ENCODE measurements at regions not wholly inside any gene's neighbourhood (a gene's known extent, or its start where the extent isn't known, plus 50 kb on each side); places are given as distances from the start of the nearest gene placed in this dataset.

DNA sequence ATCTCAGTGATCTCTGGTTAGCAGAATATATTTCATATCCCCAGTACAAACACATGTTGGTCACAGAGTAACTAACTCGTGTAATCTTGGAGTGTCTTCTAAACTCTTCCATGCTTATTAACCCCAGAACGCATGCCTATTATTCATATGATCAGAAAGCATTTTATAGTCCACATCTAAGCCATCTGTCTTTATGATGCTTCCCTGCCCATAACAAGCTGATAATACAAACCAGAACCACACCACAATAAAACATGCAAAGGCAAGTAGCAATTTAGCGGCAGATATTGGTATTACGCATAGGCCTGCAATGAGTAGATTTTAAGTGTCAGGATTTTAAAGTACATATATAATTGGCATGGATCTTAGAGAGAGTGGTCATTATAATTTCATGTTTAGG, 120.0 kb upstream of the PRKCQ start:
- H3K4me3 ChIP-seq (replicated peaks; ENCODE audit: low read depth, low read length) = no peak overlapping the region
- no peak for DNase-seq (ENCODE audit: extremely low read depth, low read depth)
- TF ChIP-seq, protein P1, sequence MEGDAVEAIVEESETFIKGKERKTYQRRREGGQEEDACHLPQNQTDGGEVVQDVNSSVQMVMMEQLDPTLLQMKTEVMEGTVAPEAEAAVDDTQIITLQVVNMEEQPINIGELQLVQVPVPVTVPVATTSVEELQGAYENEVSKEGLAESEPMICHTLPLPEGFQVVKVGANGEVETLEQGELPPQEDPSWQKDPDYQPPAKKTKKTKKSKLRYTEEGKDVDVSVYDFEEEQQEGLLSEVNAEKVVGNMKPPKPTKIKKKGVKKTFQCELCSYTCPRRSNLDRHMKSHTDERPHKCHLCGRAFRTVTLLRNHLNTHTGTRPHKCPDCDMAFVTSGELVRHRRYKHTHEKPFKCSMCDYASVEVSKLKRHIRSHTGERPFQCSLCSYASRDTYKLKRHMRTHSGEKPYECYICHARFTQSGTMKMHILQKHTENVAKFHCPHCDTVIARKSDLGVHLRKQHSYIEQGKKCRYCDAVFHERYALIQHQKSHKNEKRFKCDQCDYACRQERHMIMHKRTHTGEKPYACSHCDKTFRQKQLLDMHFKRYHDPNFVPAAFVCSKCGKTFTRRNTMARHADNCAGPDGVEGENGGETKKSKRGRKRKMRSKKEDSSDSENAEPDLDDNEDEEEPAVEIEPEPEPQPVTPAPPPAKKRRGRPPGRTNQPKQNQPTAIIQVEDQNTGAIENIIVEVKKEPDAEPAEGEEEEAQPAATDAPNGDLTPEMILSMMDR (IDR thresholded peaks at IDR 0.05; ENCODE audit: low read depth, low read length, missing control alignments) = no peak

DNA sequence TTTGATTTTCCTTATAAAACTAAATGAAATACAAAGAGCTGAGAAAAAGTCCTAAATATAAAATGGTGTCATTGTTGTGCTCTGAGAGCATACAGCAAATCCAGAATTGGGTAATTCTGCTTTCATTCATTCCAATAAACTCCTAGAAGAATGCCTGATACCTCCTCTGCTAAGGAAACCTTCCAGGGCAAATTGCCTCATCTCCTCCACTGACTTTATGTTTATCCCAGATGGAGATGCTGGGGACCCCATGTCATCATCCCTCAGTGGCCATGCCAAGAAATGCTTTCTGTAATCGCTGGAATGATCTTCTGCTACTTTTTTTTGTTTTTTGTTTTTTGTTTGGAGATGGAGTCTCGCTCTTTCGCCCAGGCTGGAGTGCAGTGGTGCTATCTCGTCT, 119.3 kb upstream of the PRKCQ start:
- no peak for DNase-seq (ENCODE audit: extremely low read depth, low read depth)
- TF ChIP-seq, protein P1 (IDR thresholded peaks at IDR 0.05; ENCODE audit: low read depth, low read length, missing control alignments) = no peak
- no peak overlapping the region for H3K4me3 ChIP-seq (replicated peaks; ENCODE audit: low read depth, low read length)

DNA sequence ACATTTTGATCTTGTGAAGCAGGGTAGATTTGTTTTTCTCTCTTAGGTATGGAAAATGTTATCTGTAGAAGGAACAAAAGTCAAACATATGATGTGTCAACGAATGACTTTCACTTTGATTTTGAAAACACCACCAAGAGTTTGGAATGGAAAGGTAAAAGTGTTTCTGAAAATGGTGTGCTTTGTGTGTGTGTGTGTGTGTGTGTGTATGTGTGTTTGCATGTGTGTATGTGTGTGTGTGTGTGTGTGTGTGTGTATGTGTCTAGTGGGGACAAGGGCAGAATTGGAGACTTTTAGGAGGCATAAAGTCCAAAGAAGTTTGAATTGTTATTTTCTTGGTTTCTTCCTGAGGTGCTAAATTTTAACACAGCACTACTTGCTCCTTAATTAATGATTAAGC, 115.4 kb upstream of the PRKCQ start:
- TF ChIP-seq, protein P1 (IDR thresholded peaks at IDR 0.05; ENCODE audit: low read depth, low read length, missing control alignments) = no peak
- no peak for DNase-seq (ENCODE audit: extremely low read depth, low read depth)
- H3K4me3 ChIP-seq (replicated peaks; ENCODE audit: low read depth, low read length) = no peak overlapping the region

DNA sequence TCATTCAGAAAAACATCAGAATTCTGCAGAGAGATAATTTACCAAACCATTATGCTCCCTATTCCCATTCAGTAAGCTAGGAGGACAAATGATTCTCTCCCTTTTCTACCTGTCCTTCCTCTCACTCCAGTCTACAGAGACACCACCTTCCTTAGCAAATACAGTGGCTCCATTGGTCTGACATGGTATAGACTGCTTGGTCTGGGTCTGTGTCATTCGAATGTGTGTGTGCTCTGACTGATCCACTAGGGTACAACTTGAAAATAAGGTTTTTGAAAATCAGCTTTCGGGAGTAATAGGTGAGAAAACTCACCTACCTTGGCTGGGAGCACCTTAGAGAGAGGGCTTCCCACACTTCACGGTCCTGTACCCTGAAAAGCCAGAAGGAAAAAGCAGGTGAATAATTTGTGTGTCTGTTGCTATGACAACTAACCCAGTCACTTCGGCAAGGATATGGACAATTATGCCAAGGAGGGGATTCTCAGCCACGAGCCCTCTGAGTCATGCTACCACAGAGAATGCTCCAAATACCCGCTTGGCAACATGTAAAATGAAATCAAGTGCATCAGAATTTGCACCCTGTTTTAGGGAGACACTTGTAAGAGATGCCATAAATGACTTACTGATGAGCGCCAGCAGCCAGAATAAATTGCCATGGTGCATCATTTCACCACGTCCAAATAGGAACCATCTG, 114.5 kb upstream of the PRKCQ start:
- no peak for DNase-seq (ENCODE audit: extremely low read depth, low read depth)

DNA sequence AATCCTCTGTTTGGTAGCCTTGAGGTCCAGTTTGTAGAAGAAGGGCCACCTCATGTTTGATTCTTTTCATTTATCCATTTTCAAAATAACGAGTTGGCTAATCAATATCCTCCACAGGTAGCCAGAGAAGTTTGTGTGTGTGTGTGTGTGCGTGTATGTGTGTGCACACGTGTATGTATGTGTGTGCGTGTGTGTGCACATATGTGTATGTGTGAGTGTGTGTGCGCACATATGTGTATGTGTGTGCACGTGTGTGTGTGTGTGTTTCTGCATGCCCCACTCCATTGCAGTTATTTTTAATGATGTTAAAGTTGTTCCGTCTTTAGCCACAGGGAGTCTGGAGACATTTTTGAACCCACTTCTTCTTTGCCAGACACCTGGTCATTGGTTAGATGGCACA, 112.8 kb upstream of the PRKCQ start:
- TF ChIP-seq, protein P1 (IDR thresholded peaks at IDR 0.05; ENCODE audit: low read depth, low read length, missing control alignments) = no peak
- no peak for DNase-seq (ENCODE audit: extremely low read depth, low read depth)
- no peak overlapping the region for H3K4me3 ChIP-seq (replicated peaks; ENCODE audit: low read depth, low read length)

More for the DNA sequence above, 114.5 kb upstream of the PRKCQ start:
- TF ChIP-seq, protein P1 (IDR thresholded peaks at IDR 0.05; ENCODE audit: low read depth, low read length, missing control alignments) = no peak
- H3K4me3 ChIP-seq (replicated peaks; ENCODE audit: low read depth, low read length) = no peak overlapping the region

DNA sequence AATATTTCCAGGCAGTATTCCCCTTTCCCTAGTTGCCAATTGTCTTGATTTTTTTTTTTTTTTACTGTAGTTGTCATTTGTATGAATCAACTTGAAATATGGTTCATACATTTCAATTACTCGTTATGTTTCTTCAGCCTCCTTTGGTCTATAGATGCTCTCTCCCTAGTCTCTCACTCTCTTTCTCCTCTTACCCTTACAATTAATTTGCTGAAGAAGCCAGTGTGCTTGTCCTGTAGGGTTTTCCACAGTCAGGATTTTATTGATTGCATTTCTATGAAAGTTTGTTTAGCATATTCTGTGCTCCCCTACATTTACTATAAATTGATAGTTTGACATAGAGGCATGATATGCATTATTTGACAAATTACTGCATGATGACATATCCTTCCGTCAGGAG, 112.0 kb upstream of the PRKCQ start:
- DNase-seq (ENCODE audit: extremely low read depth, low read depth) = no peak
- H3K4me3 ChIP-seq (replicated peaks; ENCODE audit: low read depth, low read length) = no peak overlapping the region
- TF ChIP-seq, protein P1 (IDR thresholded peaks at IDR 0.05; ENCODE audit: low read depth, low read length, missing control alignments) = no peak

DNA sequence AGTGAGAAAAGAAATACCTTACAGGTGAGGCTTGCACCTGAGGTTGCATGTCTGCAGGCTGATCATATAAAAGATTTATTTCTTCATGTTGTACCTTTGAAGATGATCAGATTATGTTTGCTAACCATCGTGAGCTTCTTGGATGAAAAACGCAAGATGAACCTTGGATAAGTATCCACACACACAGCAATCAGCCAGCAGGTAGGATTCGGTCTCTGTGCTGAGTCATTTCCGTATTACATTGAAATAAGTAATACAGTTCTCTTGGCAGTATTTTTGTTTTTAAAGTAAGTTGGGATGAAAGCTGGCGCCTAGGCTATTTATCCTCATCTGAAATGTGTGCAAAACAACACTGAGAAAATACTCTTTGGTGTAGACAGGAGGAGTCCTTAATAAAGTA, 109.0 kb upstream of the PRKCQ start:
- TF ChIP-seq, protein P1 (IDR thresholded peaks at IDR 0.05; ENCODE audit: low read depth, low read length, missing control alignments) = no peak
- no peak for DNase-seq (ENCODE audit: extremely low read depth, low read depth)
- H3K4me3 ChIP-seq (replicated peaks; ENCODE audit: low read depth, low read length) = no peak overlapping the region

All from HFF-Myc (cell line).